Body of pancreas (tissue), 4 donors: ENCODE measurements at regions not wholly inside any gene's neighbourhood (a gene's known extent, or its start where the extent isn't known, plus 50 kb on each side); places are given as distances from the start of the nearest gene placed in this dataset.

ENCODE experiments used
- ATAC-seq: fragments of 150-250 bp; one replicate; pipeline ENCODE4 v1.9.1; 2016
- DNase-seq, 4 donors: peaks; one replicate each; pipeline ENCODE4 v3.0.0-alpha.2; 2019
- H3K27ac ChIP-seq, 4 donors: fragments of 200-600 bp; sonication (generic); 1 replicate in 3 of 4; 2 replicates in 1 of 4; pipeline versions ENCODE4 v1.5.1 to v1.6.1; 2016 to 2019; ENCODE audit warnings: mild to moderate bottlenecking in 1 of 4, mixed read lengths in 1 of 4, moderate library complexity in 1 of 4
- H3K27me3 ChIP-seq, 2 donors: fragments of 200-600 bp; sonication (generic); one replicate each; pipeline ENCODE4 v1.6.0; 2016; ENCODE audit warnings: mild to moderate bottlenecking in 1 of 2
- H3K36me3 ChIP-seq, 2 donors: fragments of 200-600 bp; sonication (generic); replicated peaks in 1 of 2; 2 replicates each; pipeline ENCODE4 v1.5.1; 2016; ENCODE audit warnings: low read depth in 2 of 2; ENCODE audit not compliant: insufficient read depth in 1 of 2
- H3K4me1 ChIP-seq: fragments of 200-600 bp; sonication (generic); one replicate; pipeline ENCODE4 v1.6.0; 2016
- H3K4me3 ChIP-seq, 2 donors: fragments of 200-600 bp; sonication (generic); 1 replicate in 1 of 2; 2 replicates in 1 of 2; pipeline ENCODE4 v1.5.1; 2016 to 2019
- H3K9me3 ChIP-seq, 3 donors: fragments of 200-600 bp; sonication (generic); 1 replicate in 2 of 3; 2 replicates in 1 of 3; pipeline ENCODE4 v1.5.1; 2016
- CTCF ChIP-seq, 7 experiments: fragments of 450-650 bp in 4 of 7; fragments of 200-600 bp in 3 of 7; sonication (generic) in 3 of 7; IDR thresholded peaks; one replicate each; pipeline ENCODE4 v1.5.1; 2016 to 2019; ENCODE audit warnings: antibody characterized with exemption in 7 of 7
- POLR2A ChIP-seq, 3 donors: fragments of 450-650 bp; IDR thresholded peaks; one replicate each; pipeline ENCODE4 v1.6.1; 2016; ENCODE audit warnings: antibody characterized with exemption in 3 of 3, mild to moderate bottlenecking in 2 of 3
- WGBS, 2 donors: methylation state at CpG; one replicate each; pipeline ENCODE4 v1.1.5; 2017; 5-methylcytosine and 5-hydroxymethylcytosine counted together
- intact Hi-C: fragments of 100-400 bp; cut with DNase I; formaldehyde crosslinking; loops from one replicate; pipeline ENCODE4 v1.15.1; 2023

- H3K27ac ChIP-seq: no peak overlapping the region
- no peaks in the 10 kb centered on the region for H3K4me1 ChIP-seq
- intact Hi-C loops: no loop called here
- no peaks in the 10 kb centered on the region for H3K9me3 ChIP-seq
- ATAC-seq (no peak), DNase-seq (no peak)
- TF ChIP-seq CTCF (IDR thresholded peaks at IDR 0.05): no peak
- no peak for TF ChIP-seq POLR2A (IDR thresholded peaks at IDR 0.05)
- H3K36me3 ChIP-seq: no peaks in the 10 kb centered on the region
- no peak overlapping the region for H3K4me3 ChIP-seq
- no peaks in the 10 kb centered on the region for H3K27me3 ChIP-seq
These were observed 86.8 kb upstream of the SERBP1 start for GRCh38 chr1:67517046-67517445.

DNA sequence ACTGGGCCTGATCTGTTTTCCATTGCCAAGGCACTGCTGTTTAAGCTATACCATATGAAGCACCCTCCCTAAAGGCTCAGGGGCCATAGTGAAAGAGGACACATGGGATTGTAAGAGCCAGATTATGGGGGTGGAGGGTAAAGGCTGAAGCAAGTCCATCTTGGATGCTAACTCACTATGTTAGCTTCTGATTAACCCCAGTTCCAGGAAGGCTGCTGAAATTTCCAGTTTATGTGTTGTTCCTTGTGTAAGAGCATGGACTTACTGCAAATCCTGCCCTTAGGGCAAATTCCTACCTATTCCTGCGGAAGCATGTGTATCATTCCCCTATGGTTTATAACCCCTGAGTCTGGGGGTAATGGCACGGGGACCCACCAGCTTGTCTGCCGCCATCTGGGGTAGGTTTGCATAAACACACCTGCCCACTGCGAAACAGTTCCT lies 91.8 kb upstream of the SERBP1 start:
- Histone ChIP-seq H3K4me3 (no peak overlapping the region), H3K9me3 (no peaks in the 10 kb centered on the region), H3K36me3 (no peaks in the 10 kb centered on the region), H3K27ac (no peak overlapping the region), H3K4me1 (no peaks in the 10 kb centered on the region), H3K27me3 (no peaks in the 10 kb centered on the region)
- ATAC-seq (no peak), DNase-seq (no peak)
- 80 to 85% methylated on average over 4 of the region's 4 CpGs for WGBS, 2 donors
- intact Hi-C loops: no loop called here
- TF ChIP-seq POLR2A (IDR thresholded peaks at IDR 0.05) (no peak), CTCF (IDR thresholded peaks at IDR 0.05) (no peak)

DNA sequence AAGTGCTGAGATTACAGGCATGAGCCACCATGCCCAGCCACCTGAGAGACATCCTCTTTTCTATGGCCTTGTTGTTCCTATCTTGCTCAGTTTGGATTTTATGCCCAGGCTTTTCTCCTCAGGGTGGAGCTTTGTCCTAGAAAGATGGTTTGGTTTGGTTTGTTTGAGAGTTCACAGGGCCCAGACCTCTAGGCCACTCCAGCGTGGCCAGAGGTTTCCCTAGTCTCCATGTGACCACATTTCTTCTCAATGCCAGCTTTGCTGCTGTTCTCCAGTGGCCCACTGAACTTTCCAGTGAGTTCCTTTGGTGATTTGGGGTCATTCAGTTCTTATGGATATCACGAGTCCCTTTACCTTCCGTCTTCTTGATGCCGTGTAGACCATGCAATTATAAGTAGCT lies 92.6 kb upstream of the SERBP1 start:
- Histone ChIP-seq H3K4me1 (no peaks in the 10 kb centered on the region), H3K27me3 (no peaks in the 10 kb centered on the region), H3K36me3 (no peaks in the 10 kb centered on the region), H3K27ac (no peak overlapping the region), H3K4me3 (no peak overlapping the region), H3K9me3 (no peaks in the 10 kb centered on the region)
- ATAC-seq (no peak), DNase-seq (no peak)
- intact Hi-C loops: no loop called here
- WGBS, 2 donors: 95 to 96% methylated on average over 4 of the region's 4 CpGs
- TF ChIP-seq CTCF (IDR thresholded peaks at IDR 0.05) (no peak), POLR2A (IDR thresholded peaks at IDR 0.05) (no peak)

DNA sequence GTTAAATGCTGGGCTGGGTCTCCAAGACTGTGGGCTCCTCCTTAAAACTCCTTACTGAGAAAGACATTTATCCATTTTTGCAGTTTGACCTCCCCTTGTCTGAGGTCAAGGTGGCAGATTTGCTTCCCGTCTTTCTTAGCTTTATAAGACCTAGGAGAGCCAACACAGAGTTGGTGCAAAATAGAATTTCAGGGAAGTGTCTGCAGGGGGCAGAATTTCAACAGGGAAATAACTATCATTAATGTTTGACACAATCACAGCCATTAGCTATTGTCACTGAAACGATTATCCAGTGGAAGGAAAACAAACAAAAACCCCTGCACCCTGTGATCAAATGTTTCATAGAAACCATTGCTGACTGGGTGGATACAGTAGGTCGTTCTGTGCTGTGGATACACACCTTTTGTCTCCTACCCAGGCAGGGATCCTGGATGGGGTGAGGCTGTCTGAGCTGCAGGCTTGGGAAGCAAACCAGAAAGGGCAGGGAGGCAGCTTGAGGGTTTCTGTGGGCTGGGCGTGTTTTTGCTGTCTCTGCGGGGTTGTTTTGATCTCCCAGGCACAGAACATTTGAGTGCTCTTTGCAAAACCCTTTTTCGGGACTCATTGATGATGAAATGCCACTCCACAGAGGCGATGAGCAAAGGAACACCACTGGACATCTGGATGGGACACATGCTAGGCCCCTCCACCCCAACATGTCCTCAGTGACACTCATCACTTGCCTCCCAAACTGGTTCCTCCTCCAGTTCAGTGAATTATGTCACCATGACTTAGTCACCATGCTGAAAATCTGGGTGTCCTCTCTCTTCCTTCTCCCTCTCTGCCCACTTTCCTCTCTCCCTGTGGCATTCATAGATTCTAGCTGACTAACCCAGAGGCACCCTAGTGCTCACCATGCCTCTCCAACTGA lies 94.2 kb upstream of the SERBP1 start:
- intact Hi-C loops: no loop called here
- peak in 2 of 7 experiments; percentile 9 to 13 for TF ChIP-seq CTCF (IDR thresholded peaks at IDR 0.05)
- TF ChIP-seq POLR2A (IDR thresholded peaks at IDR 0.05): no peak
- no peaks in the 10 kb centered on the region for H3K4me1 ChIP-seq
- no peaks in the 10 kb centered on the region for H3K36me3 ChIP-seq
- 53 to 56% methylated on average over 7 of the region's 7 CpGs for WGBS, 2 donors
- H3K27me3 ChIP-seq: no peaks in the 10 kb centered on the region
- ATAC-seq (no peak), DNase-seq (no peak)
- no peak overlapping the region for H3K27ac ChIP-seq
- no peak overlapping the region for H3K4me3 ChIP-seq
- H3K9me3 ChIP-seq: no peaks in the 10 kb centered on the region
